NCI-H2196 treated with DMSO at 0.1 percent for 48 hours (cell line): ENCODE measurements at regions not wholly inside any gene's neighbourhood (a gene's known extent, or its start where the extent isn't known, plus 50 kb on each side); places are given as distances from the start of the nearest gene placed in this dataset.
"Not testable (repeated sequence)": the region's sequence is repeated elsewhere in the genome, so short reads cannot be mapped to it uniquely, and the experiment has no call there.

Experiments
- DNase-seq: peaks from one replicate; lab custom pipeline; 2025; ENCODE audit not compliant: unreplicated experiment; lab: John Stamatoyannopoulos, UW

DNA sequence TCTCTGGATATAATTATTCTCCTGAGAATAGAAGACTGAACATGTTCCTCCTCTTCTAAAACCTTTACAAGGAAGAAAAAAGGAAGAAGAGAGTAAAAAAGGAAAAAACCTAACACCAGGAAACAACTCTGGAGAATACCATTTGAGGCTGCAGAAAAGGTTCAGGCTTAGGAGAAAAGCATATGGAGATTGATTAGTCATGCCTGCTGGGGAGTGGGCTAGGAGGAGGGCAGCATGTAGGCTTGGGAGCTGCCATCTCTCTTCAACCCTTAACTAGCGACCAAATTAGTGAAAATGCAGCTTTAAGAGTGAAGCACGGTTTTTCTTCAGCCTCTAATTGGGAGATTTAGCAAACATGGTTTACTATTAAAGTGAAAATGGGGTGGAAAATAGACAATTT, 273.0 kb upstream of the CRY1 start:
- DNase-seq, result no peak

DNA sequence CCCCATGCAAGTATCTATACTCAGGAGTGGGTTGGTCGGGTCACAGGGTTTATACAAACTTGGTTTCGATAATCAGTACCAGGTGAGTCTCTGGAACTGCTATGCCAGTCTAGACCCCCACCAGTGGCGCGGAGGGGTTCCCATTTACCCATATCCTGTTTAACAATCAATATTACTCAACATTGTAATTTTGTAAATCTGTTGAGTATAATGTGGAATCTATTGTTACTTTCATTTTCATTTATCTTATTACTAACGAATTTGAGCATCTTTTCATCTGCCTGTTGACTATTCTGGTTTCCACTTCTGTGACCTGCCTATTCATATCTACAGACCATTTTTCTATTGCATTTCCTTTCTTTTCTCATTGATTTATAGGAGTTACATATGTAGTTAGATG, 275.2 kb upstream of the CRY1 start:
- no peak for DNase-seq

DNA sequence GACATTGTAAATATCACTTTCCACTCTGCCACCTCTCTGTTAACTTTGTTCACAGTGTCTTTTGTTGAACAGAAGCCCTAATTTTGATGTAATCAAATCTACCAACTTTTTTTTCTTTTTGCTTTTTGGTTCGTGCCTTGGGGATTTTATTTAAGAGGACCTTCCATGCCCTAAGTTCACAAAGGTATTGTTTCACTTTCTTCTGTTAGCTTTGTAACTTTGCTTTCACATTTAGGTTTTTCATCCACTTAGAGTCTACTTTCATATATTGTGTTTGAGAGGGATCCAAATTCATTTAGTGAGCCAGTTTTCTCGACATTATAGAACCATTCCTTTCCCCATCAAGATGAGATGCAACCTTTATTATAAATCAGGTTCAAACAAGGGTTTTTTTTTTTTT, 275.7 kb upstream of the CRY1 start:
- DNase-seq, result no peak

DNA sequence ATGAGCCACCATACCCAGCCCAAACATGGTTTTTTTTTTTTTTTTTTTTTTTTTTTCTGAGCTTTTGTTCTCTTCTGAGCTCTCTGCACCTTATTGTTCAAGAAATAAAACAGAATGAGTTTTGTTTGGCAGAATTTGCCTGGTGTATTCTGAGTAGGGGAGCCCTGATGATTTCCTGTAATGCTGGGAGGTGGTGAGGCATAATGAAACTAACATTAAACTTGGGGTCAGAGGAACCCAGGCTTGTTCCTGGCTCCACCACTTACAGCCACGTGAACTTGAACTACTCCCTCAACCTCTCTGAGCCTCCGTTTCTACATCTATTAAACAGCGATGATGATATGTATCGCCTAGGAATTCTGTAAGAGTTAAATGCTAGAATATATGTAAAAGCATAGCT, 276.3 kb upstream of the CRY1 start:
- DNase-seq, result no peak

DNA sequence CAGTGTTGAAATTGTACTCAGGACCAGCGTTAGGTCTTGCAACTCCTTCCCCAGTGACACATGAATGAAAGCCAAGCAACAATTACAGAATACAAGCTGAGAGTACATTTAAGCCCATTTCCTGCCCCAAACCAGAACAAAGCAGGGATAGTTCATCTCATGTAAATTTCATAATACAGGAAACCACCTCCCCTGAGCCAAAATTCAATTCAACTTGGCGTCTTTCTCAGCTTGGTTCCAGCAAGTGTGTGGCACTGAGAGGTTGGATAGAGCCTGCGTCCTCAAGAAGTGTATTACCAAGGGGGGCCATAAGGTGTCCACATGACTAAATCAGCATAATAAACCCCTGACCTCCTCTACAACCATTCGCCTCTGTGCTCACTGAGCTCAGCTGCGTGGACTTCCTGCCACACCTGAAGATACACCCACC, 278.9 kb upstream of the CRY1 start:
- no peak for DNase-seq

DNA sequence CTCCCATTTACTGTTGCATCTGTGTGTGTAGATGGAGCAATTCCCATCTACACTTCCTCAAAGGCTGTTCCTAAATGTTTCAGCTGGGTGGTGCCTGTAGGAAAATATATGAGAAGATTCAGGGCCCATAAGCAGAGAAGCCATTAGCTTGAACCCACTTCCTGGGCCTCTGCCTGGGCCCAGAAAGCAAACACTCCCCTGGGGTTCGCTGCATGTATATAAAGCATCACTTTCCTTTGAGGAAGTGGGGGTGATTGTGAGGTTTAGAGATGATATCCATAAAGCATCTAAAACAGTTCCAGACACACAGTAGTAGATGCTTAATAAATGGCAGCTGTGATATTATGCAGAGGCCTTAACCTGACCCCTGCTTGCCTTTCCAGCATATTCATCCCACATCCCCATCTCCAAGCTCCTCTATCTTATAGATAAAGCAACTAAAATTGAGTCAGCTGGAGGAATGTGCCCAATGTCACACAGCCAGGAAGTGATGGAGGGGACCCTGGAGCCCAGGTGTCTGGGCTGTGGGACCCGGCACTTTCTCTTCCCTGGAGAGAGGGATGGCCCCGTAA, 280.0 kb upstream of the CRY1 start:
- no peak for DNase-seq

DNA sequence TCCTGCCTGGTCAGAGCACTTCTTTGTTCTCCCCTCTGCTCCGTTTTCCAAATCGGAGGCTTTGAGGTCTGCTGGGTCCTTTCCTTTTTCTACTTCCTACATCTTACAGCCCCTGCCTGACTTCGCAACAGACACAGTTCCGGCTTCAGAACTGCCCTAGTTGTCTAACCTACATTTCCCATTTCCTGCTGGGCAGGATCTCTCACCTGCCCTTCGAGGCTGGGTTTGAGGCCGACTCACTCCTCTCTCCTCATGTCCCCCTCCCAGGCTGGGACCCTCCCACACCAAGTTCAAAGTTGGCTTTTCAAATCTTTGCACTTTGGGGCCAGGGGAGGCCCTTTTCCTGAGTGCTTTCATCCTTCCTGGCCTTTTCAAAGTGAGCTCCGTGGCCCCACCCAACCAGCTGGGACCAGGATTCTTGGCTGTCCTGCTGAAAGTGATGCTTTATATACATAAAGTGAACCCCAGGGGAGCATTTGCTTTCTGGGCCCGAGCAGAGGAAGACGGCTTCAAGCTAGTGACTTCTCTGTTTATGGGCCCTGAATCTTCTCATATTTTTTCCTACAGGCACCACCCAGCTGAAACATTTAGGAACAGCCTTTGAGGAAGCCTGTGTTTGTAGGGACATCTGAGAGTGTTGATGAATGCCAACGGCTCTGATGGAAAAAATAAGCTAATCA, 281.0 kb upstream of the CRY1 start:
- no peak for DNase-seq

DNA sequence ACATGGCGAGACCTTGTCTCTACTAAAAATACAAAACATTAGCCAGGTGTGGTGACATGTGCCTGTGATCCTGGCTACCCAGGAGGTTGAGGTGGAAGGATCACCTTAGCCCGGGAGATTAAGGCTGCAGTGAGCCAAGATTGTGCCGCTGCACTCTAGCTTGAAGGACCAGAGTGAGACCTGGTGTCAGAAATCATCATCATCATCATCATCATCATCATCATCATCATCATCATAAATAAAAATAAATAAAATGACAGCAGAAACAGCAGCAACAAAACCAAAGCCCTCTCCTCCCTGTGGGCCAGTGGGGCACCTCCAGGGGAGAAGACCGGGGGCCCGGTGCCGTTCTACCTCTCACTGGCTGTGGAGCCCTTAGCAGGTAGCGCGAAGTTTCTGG, 281.9 kb upstream of the CRY1 start:
- no peak for DNase-seq

DNA sequence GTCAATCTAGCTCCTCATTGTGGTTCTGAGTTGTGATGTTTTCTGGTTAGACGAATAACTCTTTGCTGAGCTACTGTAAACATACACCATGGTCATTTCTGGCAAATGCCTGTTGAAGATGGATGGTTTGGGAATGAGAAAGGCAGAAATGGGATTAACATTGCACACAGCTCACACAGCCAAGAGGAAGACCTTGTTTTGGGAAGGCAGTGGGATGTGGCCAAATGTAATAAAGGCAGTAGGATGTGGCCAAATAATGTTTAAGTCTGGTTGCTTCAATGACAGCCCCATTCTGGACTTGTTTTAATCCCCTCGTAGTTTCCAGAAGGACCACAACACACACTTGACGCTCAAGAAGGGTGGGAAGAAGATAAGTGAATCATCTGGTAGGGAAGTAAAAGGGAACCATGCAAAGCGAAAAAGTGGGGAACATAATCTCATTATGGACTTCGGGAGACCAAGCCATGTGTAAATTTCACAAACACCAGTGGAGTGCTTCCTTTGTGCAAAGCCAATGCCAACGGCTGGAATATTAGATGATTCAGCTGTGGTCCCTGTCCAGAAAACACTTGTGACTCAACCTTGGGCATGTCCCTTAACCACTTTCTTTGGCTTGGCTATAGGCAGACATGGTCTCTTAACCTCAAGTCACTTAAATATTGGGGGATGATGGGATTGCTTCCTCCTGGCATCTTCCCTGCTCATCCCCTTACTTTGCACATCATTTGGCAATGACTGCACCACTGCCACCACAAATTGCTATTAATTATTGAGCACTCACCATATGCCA, 284.4 kb upstream of the CRY1 start:
- no peak for DNase-seq

DNA sequence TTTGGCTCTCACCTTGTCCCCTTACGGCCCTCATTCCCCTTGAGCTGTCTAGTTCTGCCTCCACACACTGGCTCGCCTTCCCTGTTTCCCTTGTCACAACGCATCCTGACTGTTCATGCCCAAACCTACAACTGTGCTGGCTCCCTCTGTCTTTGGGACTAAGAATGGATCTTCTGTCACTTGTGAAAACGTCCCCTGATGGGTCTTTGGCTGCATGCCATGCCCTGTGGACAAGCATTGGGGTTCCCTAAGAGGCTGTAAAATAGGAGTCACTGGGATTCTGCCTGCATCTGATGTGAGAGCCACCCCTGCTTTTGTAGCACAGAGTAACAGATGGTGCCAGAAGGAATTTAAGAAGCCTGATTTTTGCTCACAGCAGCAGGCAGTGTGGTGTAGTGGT, 285.3 kb upstream of the CRY1 start:
- no peak for DNase-seq

DNA sequence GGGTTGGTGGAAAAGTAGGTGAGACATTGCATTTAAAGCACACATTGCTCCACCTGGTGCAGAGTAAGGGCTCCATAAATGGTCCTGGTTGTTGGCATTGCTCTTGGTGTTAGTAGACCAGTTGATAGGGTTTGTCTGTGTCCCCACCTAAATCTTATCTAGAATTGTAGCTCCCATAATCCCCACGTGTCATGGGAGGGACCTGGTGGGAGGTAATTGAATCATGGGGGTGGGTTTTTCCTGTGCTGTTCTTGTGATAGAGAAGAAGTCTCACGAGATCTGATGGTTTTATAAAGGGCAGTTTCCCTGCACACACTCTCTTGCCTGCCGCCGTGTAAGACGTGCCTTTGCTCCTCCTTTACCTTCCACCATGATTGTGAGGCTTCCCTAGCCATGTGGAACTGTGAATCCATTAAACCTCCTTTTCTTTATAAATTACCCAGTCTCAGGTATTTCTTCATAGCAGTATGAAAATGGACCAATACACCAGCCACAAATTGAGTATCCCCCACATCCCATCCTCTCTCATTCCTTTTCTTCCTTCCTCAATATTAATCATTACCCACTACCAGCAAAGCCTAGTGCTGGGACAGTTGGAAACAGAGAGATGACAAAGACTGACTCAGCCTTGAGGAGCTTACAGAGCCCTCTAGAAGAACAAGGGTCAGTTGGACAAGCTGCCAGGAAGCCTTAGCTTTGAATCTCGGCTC, 285.9 kb upstream of the CRY1 start:
- DNase-seq, result not testable (repeated sequence)

DNA sequence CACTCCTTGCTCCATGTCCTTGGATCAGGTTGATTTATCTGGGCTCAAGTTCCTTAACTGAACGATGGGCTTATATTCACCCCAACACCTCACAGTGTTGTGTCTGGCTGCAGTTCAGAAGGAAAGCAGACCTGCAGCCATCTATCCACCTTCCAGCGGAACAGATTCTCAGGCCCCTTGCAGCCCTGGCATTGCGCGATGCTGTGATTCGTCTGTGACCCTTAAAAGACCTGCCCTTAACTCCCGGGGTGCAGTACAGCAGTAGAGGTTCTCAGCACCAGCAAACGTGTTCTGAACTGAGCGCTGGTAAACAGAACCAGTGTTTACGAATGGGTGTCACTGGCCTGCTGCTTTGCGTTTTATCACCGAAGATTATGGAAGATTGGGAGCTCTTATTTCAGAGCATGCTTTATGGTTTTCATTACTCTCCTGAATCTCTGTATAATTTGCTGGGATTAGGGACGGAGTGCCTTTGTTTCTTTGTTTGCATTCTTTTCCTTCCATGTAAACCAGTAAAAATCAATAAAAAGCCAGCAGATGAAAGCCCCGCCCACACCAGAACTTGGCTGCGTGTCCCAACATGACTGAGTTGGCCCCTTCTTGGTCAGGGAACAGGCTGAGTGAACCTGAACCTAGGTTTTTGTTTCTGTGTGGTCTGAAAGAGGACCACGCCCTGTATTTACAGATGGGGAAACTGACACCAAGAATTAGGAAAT, 286.7 kb upstream of the CRY1 start:
- DNase-seq, result peak; percentile 8

DNA sequence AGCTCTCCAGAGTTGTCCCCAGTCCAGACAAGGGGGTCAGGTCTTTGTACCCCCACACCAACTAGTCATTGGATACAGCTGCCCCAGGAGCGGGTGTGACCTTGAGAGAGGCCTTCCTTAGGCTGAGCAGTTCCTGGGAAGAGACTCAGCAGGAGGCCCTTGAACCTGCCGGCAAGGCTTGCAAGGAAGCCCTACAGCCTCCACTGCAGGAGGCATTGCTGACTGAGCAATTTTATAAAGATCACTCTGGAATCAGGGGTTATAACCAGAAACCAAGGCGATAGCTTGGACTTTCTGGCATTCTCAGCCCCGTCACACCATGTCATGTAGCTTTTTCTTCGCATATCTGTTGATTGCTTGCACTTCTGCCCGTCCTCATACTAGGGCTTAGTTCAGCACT, 291.3 kb upstream of the CRY1 start:
- no peak for DNase-seq

DNA sequence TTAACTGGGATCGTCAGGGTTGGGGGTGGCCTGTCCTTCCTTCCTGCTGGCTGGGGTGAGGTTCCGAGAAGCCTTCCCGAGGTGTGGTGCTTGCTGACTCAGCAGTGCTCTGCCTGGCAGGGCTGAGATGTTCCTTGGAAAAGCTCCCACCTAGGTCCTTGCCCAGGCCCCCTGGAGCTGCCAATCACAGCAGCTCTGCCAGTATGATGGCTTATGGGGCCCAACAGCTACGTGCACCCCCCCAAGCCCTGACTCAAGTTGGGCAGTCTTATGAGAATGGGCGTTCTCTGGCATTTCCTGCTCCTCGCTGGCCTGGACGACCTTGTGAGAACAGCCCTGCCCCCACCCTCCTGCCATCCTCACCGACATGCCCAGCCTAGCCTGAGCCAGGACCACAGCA, 292.2 kb upstream of the CRY1 start:
- no peak for DNase-seq

DNA sequence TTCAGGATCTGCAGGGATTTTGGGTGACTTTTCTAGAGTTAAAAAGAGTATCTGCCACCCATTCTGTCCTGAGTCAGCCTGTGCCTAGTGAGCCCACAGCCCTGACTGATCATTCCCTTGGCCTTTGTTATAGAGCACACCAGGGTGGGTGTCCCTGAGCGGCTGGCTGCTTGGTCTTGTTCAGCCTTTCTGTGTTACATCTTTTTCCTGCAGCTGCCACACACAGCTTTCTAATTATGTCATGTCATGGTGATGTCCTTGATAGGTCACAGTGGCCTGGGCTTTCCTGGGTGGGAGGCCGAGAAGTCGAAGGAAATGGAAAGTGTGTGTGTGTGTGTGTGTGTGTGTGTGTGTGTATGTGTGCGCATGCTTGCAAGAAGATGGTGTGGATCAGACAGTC, 293.2 kb upstream of the CRY1 start:
- DNase-seq, result no peak

DNA sequence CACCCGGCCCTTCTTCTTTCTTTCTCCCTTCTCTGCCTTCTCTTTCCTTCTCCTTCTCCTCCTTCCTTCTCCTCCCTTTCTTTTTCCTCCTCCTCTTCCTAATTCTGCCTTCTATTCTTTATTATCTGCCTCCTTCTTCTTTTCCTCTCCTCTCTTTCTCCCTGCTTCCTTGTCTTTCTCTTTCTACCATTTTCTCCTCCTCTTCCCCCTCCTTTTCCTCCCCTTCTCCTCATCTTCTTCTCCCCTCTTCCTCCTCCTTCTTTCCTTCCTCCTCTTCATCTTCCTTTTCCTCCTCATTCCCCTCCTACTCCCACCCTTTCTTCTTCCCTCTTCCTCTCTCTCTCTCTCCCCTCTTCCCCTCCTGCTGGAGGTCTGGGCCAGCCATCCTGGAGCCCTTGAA, 294.9 kb upstream of the CRY1 start:
- no peak for DNase-seq

DNA sequence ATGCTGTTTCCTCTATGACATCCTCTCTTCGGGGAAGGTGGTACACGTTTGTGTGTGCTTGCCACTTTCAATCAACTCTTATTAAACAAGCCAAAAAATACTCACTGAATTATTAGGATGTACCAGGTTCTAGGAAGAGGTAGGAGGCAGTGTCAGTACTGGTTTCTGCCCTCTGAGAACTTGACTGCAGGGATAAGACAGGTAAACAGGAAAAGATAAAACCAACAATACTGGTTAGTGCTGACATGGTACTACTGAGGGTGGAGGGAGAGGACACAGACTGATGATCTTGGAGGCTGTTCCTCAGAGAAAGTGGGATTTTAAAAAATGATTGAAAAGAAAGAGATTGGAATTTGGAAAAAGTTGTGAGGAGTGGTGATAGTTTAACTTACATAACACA, 295.2 kb upstream of the PWP1 start:
- DNase-seq, result no peak

DNA sequence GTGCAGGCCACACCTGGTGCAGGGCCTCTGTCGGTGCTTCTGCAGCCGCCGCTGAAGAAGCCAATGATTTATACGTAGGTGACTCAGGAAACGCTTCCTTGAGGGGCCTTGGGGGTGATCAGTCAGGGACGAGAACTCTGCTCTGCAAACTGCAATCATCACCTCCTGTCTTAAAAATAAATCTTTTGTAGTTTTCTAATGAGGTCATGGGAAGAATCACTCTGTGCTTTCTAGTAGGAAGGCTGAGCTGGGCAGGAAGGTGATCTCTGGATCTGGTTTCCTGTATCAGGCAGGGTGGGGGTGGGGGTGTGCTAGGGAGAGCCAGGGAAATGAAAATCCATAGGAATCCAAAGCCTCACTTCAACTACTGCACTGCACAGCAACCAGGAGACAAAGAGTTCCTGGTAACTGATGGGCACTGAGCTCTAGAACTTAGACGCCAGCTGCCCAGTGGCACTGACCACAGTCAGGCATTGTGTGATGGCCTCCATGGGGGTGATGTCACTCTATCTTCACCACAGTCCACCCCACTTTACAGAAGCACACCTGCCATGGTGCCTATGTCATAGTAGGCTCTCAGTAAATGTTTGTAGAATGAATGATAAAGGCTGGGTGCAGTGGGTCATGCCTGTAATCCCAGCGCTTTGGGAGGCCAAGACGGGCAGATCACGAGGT, 292.4 kb upstream of the PWP1 start:
- DNase-seq, result no peak

DNA sequence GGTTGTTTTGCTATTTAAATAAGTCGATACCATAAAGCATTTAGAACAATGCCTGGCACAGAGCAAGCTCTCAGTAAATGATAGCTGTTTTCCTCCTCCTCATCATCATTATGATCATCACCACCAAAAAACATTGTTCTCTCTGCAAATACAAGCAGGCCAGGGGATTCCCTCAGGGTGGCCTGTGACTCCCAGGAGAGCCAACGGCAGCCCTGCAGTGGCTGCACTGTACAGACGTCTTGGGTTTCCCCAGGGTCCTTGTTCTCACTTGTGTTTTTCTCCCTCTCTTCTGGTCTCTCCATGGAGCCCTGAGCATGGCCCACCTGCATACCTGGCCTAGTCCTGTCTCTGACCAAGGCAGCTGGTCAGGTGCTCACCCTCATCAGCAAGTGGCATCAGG, 290.9 kb upstream of the PWP1 start:
- no peak for DNase-seq

DNA sequence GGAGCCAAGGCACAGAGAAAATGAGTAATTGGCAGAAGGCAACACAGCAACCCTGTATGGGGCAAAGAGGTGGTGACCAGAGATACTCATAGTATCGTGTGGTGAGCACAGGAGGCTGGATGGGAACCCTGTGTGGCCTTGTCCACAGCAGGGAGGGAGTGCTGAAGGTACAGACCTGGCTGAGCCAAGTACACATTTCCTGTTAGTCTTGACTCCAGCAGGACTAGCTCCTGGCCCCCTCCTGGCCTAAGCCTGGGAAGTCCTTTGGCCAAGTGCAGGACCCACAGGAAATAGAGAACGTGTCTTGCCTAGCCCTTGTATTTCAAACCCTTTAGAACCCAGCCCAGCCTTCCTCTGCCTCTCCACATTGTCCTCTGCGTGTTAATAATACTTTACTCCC, 289.8 kb upstream of the PWP1 start:
- DNase-seq, result no peak

DNA sequence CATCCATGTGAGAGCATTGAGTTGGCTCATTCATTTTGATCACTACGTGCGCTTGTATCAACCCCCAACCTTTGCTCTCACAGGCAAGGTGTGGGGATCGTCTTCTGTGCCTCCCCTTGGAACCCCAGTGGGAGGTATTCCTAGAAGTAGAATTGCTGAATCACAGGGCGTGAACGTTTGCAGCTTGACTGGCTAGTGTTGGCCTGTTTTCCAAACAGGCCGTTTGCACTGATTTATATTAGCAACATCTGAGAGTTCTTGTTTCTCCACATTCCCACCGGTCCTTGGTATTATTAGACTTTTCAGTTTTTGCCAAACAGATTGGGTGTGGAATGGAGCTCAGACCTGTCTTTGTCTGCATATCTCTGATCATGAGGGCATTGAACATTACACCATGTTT, 288.6 kb upstream of the PWP1 start:
- no peak for DNase-seq
